ENCODE measurements at regions not wholly inside any gene's neighbourhood (a gene's known extent, or its start where the extent isn't known, plus 50 kb on each side); places are given as distances from the start of the nearest gene placed in this dataset.

- DNase-seq (ENCODE audit: low spot score), result no peak
- H3K27ac ChIP-seq, result no peak overlapping the region
- ChIA-PET POLR2A (ENCODE audit: low non-redundant PET) (no interaction called here), CTCF (no interaction called here)
- no peak for TF ChIP-seq CTCF (conservative IDR thresholded peaks at IDR 0.05; ENCODE audit: low read depth)
These were observed 455.9 kb upstream of the KLF4 start for GRCh38 chr9:107945493-107945892.

- DNase-seq (ENCODE audit: low spot score), result no peak
- ChIA-PET POLR2A (ENCODE audit: low non-redundant PET) (no interaction called here), CTCF (no interaction called here)
- no peak for TF ChIP-seq CTCF (conservative IDR thresholded peaks at IDR 0.05; ENCODE audit: low read depth)
- no peak overlapping the region for H3K27ac ChIP-seq
These were observed 454.8 kb upstream of the KLF4 start for GRCh38 chr9:107944387-107944786.

GRCh38 chr9:107943901-107944300 lies 454.3 kb upstream of the KLF4 start:
- ChIA-PET POLR2A (ENCODE audit: low non-redundant PET) (no interaction called here), CTCF (no interaction called here)
- no peak for DNase-seq (ENCODE audit: low spot score)
- no peak for TF ChIP-seq CTCF (conservative IDR thresholded peaks at IDR 0.05; ENCODE audit: low read depth)
- no peak overlapping the region for H3K27ac ChIP-seq

- no peak for TF ChIP-seq CTCF (conservative IDR thresholded peaks at IDR 0.05; ENCODE audit: low read depth)
- DNase-seq (ENCODE audit: low spot score), result no peak
- ChIA-PET POLR2A (ENCODE audit: low non-redundant PET) (no interaction called here), CTCF (no interaction called here)
- no peak overlapping the region for H3K27ac ChIP-seq
These were observed 453.3 kb upstream of the KLF4 start for GRCh38 chr9:107942856-107943255.

GRCh38 chr9:107942291-107942690 lies 452.7 kb upstream of the KLF4 start:
- ChIA-PET POLR2A (ENCODE audit: low non-redundant PET) (no interaction called here), CTCF (no interaction called here)
- TF ChIP-seq CTCF (conservative IDR thresholded peaks at IDR 0.05; ENCODE audit: low read depth), result no peak
- DNase-seq (ENCODE audit: low spot score), result no peak
- H3K27ac ChIP-seq, result no peak overlapping the region

- ChIA-PET CTCF (no interaction called here), POLR2A (ENCODE audit: low non-redundant PET) (no interaction called here)
- no peak overlapping the region for H3K27ac ChIP-seq
- DNase-seq (ENCODE audit: low spot score), result no peak
- TF ChIP-seq CTCF (conservative IDR thresholded peaks at IDR 0.05; ENCODE audit: low read depth), result no peak
These were observed 451.3 kb upstream of the KLF4 start for GRCh38 chr9:107940616-107941595.
